IMR-90 (cell line): ENCODE measurements at regions not wholly inside any gene's neighbourhood (a gene's known extent, or its start where the extent isn't known, plus 50 kb on each side); places are given as distances from the start of the nearest gene placed in this dataset.

ENCODE experiments used
- ATAC-seq: fragments of 200-7000 bp; cut with Tn5 transposase; 2 replicates; pipeline ENCODE4 v1.9.1; 2020; ENCODE audit warnings: low read depth, mild to moderate bottlenecking, moderate library complexity
- BruUV-seq: library from RNA; stranded (reverse); fragments of 400-500 nt; replicated peaks from 2 replicates; lab custom pipeline; 2021; lab: Mats Ljungman, UMichigan
- CTCF ChIA-PET: fragments of 300-600 bp; formaldehyde crosslinking; extraction: SDS; loops from one replicate; lab custom pipeline; 2021; ENCODE audit warnings: antibody characterized with exemption; lab: Yijun Ruan, JAX
- POLR2A ChIA-PET: fragments of 300-600 bp; sonication (Branson Sonifier 250); formaldehyde crosslinking; loops from one replicate; lab custom pipeline; 2022; ENCODE audit warnings: antibody characterized with exemption; ENCODE audit not compliant: unreplicated experiment; lab: Charles Lee
- DNase-seq: peaks from one replicate; pipeline ENCODE4 v3.0.0; 2013
- H2AFZ ChIP-seq: replicated peaks from 2 replicates; pipeline ENCODE3; 2013; ENCODE audit warnings: low read length, mild to moderate bottlenecking; ENCODE audit not compliant: poor library complexity
- H2AK5ac ChIP-seq: 2 replicates; pipeline ENCODE4 v1.6.1; 2013; ENCODE audit warnings: low read depth, low read length, inconsistent platforms
- H2AK9ac ChIP-seq: replicated peaks from 2 replicates; pipeline ENCODE3; 2013; ENCODE audit warnings: mild to moderate bottlenecking, low read depth, low read length, moderate library complexity; ENCODE audit not compliant: poor library complexity
- H2BK120ac ChIP-seq: 2 replicates; pipeline ENCODE4 v1.6.1; 2013; ENCODE audit warnings: low read depth, low read length, inconsistent platforms
- H2BK15ac ChIP-seq: 3 replicates; pipeline ENCODE4 v1.6.1; 2013; ENCODE audit warnings: low read depth, low read length, inconsistent platforms
- H2BK20ac ChIP-seq: 2 replicates; pipeline ENCODE4 v1.6.1; 2013; ENCODE audit warnings: low read depth, mild to moderate bottlenecking, inconsistent platforms, low read length, moderate library complexity
- H2BK5ac ChIP-seq: 2 replicates; pipeline ENCODE4 v1.6.1; 2013; ENCODE audit warnings: mild to moderate bottlenecking, low read depth, low read length, inconsistent platforms; ENCODE audit not compliant: poor library complexity, severe bottlenecking
- H3K14ac ChIP-seq: replicated peaks from 2 replicates; pipeline ENCODE4 v1.6.1; 2013; ENCODE audit warnings: low read depth, low read length, inconsistent platforms
- H3K18ac ChIP-seq: 2 replicates; pipeline ENCODE4 v1.6.1; 2013; ENCODE audit warnings: low read depth, low read length, control low read depth
- H3K23ac ChIP-seq: 2 replicates; pipeline ENCODE4 v1.6.1; 2013; ENCODE audit warnings: low read depth, low read length, inconsistent platforms
- H3K27ac ChIP-seq: 2 replicates; pipeline ENCODE4 v1.5.1; 2013; ENCODE audit warnings: mild to moderate bottlenecking, control low read depth, low read length; ENCODE audit not compliant: insufficient read depth
- H3K27me3 ChIP-seq: 2 replicates; pipeline ENCODE4 v1.6.1; 2013; ENCODE audit warnings: low read length; ENCODE audit not compliant: control insufficient read depth, insufficient read depth
- H3K36me3 ChIP-seq: 2 replicates; pipeline ENCODE4 v1.6.1; 2013; ENCODE audit warnings: low read length, mixed read lengths; ENCODE audit not compliant: control insufficient read depth, insufficient read depth
- H3K4ac ChIP-seq: 2 replicates; pipeline ENCODE4 v1.6.1; 2013; ENCODE audit warnings: low read depth, low read length, inconsistent platforms
- H3K4me1 ChIP-seq: 2 replicates; pipeline ENCODE4 v1.6.1; 2013; ENCODE audit warnings: low read length, mixed read lengths; ENCODE audit not compliant: control insufficient read depth, insufficient read depth
- H3K4me2 ChIP-seq: 2 replicates; pipeline ENCODE4 v1.6.1; 2013; ENCODE audit warnings: low read depth, mild to moderate bottlenecking, control low read depth, low read length, moderate library complexity
- H3K4me3 ChIP-seq: 2 replicates; pipeline ENCODE4 v1.5.1; 2013; ENCODE audit warnings: low read depth, mild to moderate bottlenecking, control low read depth, low read length, moderate library complexity; ENCODE audit not compliant: insufficient read depth
- H3K56ac ChIP-seq: 2 replicates; pipeline ENCODE4 v1.6.1; 2013; ENCODE audit warnings: low read length, inconsistent platforms; ENCODE audit not compliant: insufficient read depth; ENCODE audit errors: extremely low read depth
- H3K79me1 ChIP-seq, 2 experiments: 2 replicates each; pipeline ENCODE4 v1.6.1; 2013; ENCODE audit warnings: low read length in 2 of 2, inconsistent platforms in 1 of 2, low read depth in 1 of 2
- H3K9ac ChIP-seq: 2 replicates; pipeline ENCODE4 v1.6.1; 2013; ENCODE audit warnings: low read depth, low read length, control low read depth
- H3K9me1 ChIP-seq: 2 replicates; pipeline ENCODE4 v1.6.1; 2013; ENCODE audit warnings: low read length, inconsistent platforms; ENCODE audit not compliant: insufficient read depth
- H3K9me3 ChIP-seq: 2 replicates; pipeline ENCODE4 v1.6.1; 2013; ENCODE audit warnings: low read length; ENCODE audit not compliant: control insufficient read depth, insufficient read depth
- H4K20me1 ChIP-seq: 2 replicates; pipeline ENCODE4 v1.6.1; 2013; ENCODE audit warnings: low read length, inconsistent platforms; ENCODE audit not compliant: insufficient read depth
- H4K5ac ChIP-seq: 2 replicates; pipeline ENCODE4 v1.6.1; 2013; ENCODE audit warnings: mild to moderate bottlenecking, low read depth, low read length, control low read depth
- H4K8ac ChIP-seq, 2 experiments: 2 replicates each; pipeline ENCODE4 v1.6.1; 2013; ENCODE audit warnings: low read depth in 2 of 2, low read length in 2 of 2, control low read depth in 1 of 2, inconsistent platforms in 1 of 2
- H4K91ac ChIP-seq: 2 replicates; pipeline ENCODE4 v1.6.1; 2013; ENCODE audit warnings: low read depth, low read length, inconsistent platforms; ENCODE audit not compliant: insufficient read depth
- CTCF ChIP-seq: conservative IDR thresholded peaks from 2 replicates; pipeline ENCODE4 v1.5.1; 2012; ENCODE audit warnings: mild to moderate bottlenecking, low read depth, low read length, improper control_type of control experiment
- SMC3 ChIP-seq: fragments of 150-350 bp; IDR thresholded peaks from 2 replicates; pipeline ENCODE4 v1.6.1; 2016; ENCODE audit warnings: low read depth, mild to moderate bottlenecking, antibody characterized with exemption, low read length, moderate library complexity
- USF2 ChIP-seq: fragments of 150-350 bp; IDR thresholded peaks from 2 replicates; pipeline ENCODE4 v1.6.1; 2017; ENCODE audit warnings: mild to moderate bottlenecking, antibody characterized with exemption, low read length, low read depth
- WGBS, 2 experiments: methylation state at CpG; one replicate each; pipeline versions ENCODE4 v1.1.5 to v1.1.7; 2013; ENCODE audit warnings: missing lambda C conversion rate in 2 of 2; ENCODE audit not compliant: insufficient read length in 1 of 2; ENCODE audit errors: extremely low coverage in 2 of 2; 5-methylcytosine and 5-hydroxymethylcytosine counted together
- dilution Hi-C: fragments of 300-500 bp; cut with HindIII; formaldehyde crosslinking; loops from one replicate; pipeline ENCODE4 v1.14.3; 2018; ENCODE audit warnings: low sequenced_read_pairs; ENCODE audit not compliant: unreplicated experiment
- in situ Hi-C: fragments of 300-500 bp; cut with MboI; formaldehyde crosslinking; loops from 3 replicates; pipeline ENCODE4 v1.14.3; 2019; ENCODE audit warnings: low sequenced_read_pairs, inconsistent platforms, mixed read lengths
- intact Hi-C: fragments of 100-400 bp; cut with micrococcal nuclease; formaldehyde crosslinking; loops from 2 replicates; pipeline ENCODE4 v1.10.0; 2022

- no peaks in the 10 kb centered on the region for H3K36me3 ChIP-seq
- H4K20me1 ChIP-seq: no peaks in the 10 kb centered on the region
- TF ChIP-seq CTCF (no peak), SMC3 (no peak), USF2 (no peak)
- no peaks in the 10 kb centered on the region for H3K9me3 ChIP-seq
- no peak overlapping the region for H2AFZ ChIP-seq
- H3K9me1 ChIP-seq: no peaks in the 10 kb centered on the region
- DNase-seq (no peak), ATAC-seq (no peak)
- H3K23ac ChIP-seq: no peak overlapping the region
- no peaks in the 10 kb centered on the region for H3K4me1 ChIP-seq
- no peak overlapping the region for H2AK9ac ChIP-seq
- H3K14ac ChIP-seq: no peak overlapping the region
- H2BK15ac ChIP-seq: no peak overlapping the region
- no peak overlapping the region for H2BK5ac ChIP-seq
- no peak overlapping the region for H4K8ac ChIP-seq
- no peak overlapping the region for H3K27ac ChIP-seq
- no peak overlapping the region for H3K9ac ChIP-seq
- H3K4ac ChIP-seq: no peak overlapping the region
- no peak overlapping the region for H2BK20ac ChIP-seq
- no peak overlapping the region for H3K56ac ChIP-seq
- H4K91ac ChIP-seq: no peak overlapping the region
- in situ Hi-C loops (no loop called here), dilution Hi-C loops (no loop called here), intact Hi-C loops (no loop called here)
- no peak overlapping the region for H3K4me2 ChIP-seq
- no peak overlapping the region for H3K4me3 ChIP-seq
- no peak overlapping the region for H3K18ac ChIP-seq
- no CpG with 5 or more reads among the region's 3 CpGs for WGBS, 2 experiments
- no peaks in the 10 kb centered on the region for H3K79me1 ChIP-seq
- ChIA-PET CTCF (no interaction called here), POLR2A (no interaction called here)
- no TSS peak for BruUV-seq
- H2AK5ac ChIP-seq: no peak overlapping the region
- H3K27me3 ChIP-seq: no peaks in the 10 kb centered on the region
- H4K5ac ChIP-seq: no peak overlapping the region
- H2BK120ac ChIP-seq: no peak overlapping the region
These were observed 88.6 kb downstream of the MGST1 start for GRCh38 chr12:16435875-16436554.
